GM12872 (cell line): ENCODE measurements at regions not wholly inside any gene's neighbourhood (a gene's known extent, or its start where the extent isn't known, plus 50 kb on each side); places are given as distances from the start of the nearest gene placed in this dataset.

Experiments
- TF ChIP-seq, protein P1 (sequence below): IDR thresholded peaks from 3 replicates; pipeline ENCODE4 v1.5.1; 2011; ENCODE audit warnings: low read depth, mild to moderate bottlenecking, low read length, moderate library complexity; ENCODE audit not compliant: insufficient read depth

DNA sequence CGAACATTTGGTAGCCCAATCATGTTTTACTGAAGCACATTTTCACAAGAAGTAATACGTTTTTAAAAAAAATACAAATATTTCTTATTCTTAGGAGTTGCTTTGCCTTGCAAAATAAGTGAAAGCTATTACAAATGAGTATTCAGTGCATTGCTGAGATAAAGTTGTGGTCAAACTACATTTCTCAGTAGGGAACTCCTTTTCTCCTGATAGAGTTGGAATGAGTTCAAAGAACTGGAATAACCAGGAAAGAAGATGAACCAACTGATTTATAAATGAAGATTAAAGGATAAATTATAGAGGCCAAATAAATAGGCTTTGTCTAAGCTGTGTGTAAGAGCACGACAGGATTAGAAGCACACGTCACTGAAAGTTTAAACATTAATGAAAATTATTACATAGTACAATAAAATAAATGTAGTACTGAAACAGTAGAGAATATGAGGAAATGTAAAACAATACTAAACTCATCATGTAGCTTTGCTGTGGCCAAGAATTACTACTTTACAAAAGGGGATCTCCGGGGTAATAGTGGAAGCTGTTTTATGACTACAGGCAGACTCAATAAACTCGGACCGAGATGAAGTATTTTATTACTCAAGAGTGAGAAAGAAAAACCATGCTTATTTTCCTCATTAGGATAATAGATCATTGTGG, 73.6 kb downstream of the KCNJ2 start:
- TF ChIP-seq, protein P1, sequence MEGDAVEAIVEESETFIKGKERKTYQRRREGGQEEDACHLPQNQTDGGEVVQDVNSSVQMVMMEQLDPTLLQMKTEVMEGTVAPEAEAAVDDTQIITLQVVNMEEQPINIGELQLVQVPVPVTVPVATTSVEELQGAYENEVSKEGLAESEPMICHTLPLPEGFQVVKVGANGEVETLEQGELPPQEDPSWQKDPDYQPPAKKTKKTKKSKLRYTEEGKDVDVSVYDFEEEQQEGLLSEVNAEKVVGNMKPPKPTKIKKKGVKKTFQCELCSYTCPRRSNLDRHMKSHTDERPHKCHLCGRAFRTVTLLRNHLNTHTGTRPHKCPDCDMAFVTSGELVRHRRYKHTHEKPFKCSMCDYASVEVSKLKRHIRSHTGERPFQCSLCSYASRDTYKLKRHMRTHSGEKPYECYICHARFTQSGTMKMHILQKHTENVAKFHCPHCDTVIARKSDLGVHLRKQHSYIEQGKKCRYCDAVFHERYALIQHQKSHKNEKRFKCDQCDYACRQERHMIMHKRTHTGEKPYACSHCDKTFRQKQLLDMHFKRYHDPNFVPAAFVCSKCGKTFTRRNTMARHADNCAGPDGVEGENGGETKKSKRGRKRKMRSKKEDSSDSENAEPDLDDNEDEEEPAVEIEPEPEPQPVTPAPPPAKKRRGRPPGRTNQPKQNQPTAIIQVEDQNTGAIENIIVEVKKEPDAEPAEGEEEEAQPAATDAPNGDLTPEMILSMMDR: no peak

DNA sequence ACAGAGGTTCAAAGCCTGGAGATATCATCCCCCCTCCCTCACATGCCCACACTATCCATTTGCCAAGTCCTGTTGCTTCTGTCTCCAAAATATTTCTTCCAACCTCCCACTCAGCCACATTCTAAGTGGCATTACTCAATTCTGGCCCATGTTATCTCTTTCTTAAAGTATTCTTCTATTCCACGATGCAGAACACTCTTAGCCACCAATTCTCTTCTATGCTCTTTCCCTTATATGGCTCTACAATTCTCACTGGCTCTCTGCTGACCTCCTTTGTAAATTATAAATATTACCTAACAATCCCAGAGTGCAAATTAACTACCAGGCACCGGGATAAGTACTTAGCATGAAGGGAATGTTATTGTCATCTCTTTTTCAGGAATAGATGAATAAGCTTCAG, 82.4 kb downstream of the KCNJ2 start:
- TF ChIP-seq, protein P1: no peak

DNA sequence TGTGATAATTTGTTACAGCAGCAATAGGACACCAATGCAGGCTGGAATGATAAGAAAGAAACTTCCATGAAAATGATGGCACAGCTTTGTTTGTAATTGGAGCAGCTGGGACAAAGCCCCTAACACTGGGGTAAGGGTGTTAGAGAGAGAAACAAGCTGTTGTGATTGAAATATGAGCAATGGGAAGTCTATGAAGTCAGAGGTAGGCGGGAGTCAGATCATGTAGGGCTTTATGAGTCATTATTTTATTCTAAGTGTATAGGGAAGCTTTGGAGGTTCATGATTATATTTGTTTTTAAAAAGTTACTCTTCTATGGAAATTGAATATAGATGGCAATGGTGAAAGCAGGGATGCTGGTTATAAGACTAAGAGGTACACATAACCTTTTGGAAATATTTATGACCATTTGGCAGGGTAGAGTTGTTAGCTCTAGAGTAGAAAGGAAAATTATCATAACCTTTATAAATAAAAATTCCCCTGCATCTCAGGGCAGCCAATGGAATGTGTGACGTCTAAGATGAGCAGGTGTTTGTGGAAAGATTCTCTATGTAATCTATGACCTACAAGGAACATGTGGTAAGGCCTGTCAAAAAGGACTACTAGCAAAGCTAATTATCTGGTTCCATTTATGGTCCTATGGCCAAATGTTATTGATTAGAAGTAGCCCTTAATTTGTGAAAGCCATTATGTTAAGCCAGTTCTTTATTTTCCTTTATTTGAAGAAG, 85.6 kb downstream of the KCNJ2 start:
- TF ChIP-seq, protein P1: no peak

DNA sequence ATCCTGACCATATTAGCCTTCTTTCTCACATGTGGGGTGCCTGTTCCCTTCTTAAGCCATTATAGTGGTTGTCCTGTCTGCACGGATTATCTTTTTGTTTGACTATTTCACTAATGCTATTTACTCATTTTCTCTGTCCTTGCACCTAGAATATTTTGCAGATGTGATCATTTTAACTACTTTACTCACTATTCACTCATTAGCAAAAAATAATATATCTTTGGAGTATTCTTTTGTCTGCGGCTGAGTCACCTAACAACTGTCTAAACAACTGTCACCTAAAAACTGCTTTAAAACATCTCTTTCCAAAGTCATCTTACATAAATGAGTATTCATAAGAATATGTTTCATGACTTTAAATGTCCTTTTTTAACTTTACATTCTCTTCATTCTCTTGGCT, 87.4 kb downstream of the KCNJ2 start:
- TF ChIP-seq, protein P1: no peak

DNA sequence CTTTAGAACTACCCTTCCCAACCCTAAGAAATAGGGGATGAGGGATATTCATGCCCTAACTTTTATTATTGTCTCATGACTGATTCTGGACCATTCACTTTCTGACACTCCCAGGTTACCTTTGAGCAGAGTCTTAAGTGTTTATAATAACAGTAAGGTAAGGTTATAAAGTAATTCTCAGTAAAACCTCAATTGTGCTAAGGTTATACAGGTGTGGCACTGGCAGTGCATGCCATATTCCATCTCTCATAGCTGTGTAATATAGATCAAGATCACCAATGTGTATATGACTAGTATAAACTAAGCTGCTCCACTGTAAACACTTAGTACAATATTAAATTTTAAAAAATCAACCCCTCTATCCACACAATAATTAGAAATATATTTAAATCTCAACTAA, 89.1 kb downstream of the KCNJ2 start:
- TF ChIP-seq, protein P1: no peak

DNA sequence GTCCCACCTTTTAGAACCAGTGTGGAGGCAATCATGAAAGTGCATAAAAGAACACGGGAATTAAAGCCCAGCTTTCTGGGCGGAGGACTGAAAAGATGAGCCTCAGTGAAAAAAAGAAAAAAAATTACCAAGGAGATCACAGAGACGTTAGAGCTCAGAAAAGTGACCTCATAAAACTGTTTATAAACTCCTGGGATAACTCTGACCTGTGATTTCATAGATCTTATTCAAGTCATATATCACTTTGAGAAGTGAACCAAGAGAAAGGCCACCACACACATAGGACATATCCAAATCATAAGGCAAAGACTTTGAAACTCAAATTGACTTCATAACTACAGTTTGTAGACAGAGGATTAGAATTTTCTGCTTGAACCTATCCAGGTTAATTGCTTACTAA, 90.1 kb downstream of the KCNJ2 start:
- TF ChIP-seq, protein P1: no peak

DNA sequence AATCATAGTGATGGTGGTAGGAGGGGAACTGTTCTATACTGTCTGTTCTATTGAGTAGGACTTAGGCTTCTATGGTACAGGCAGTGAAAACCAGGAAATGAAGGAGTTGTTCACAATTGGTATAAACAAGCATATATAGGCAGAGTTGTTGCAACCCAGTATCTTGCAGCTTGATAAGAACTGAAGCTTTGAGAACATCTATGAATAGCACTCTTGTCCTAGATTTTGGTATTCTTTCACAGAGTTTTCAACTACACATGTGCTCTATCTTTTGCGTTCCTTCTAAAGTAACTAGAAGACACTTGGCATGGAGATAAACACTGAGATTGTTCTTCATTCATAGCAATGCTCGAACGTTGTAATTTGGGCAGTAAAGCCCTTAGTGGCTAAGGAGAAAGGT, 91.8 kb downstream of the KCNJ2 start:
- TF ChIP-seq, protein P1: no peak
